GM21515 (cell line): ENCODE measurements at regions not wholly inside any gene's neighbourhood (a gene's known extent, or its start where the extent isn't known, plus 50 kb on each side); places are given as distances from the start of the nearest gene placed in this dataset.
A peak's percentile ranks its signal among the peaks of the same experiment; 100 is the strongest.

Experiments used
- ATAC-seq: cut with Tn5 transposase; IDR thresholded peaks from one replicate; pipeline ENCODE4 v1.9.1; 2021; ENCODE audit not compliant: unreplicated experiment

GRCh38 chr3:5270666-5271371, 83.3 kb downstream of the EDEM1 start:
- no peak for ATAC-seq

DNA sequence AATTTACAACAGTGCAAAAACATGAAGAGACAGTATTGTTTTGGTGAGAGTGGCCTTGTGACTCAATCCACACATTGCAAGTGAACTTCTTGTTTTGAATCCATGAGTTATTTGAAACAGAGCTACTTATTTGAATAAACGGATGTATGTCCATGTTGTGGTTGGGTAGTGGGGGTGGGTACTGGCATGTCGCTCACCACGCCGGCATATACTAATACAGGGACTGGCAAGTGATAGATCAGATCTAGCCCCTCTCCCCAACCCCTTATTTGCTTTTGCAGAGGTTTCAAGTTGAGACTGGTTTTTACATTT, 83.8 kb downstream of the EDEM1 start:
- ATAC-seq: no peak

DNA sequence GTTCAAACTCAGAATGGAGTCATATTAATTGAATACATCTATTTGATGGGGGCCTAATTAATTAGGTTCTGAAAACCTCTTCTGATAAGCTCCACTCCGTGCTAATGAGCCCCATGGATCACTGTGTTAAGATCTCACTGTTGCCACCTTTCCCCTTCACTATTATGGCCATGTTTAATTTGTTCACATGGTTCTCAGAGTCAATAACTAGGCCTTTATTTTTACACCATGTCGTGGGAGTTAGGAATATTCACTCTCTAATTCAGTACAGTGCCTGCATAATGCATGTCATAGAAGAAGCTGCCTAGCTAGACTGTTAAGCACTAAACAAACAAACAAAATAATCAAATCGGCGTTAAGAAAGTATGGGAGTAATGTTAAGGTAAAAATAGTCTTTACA, 84.9 kb downstream of the EDEM1 start:
- no peak for ATAC-seq

DNA sequence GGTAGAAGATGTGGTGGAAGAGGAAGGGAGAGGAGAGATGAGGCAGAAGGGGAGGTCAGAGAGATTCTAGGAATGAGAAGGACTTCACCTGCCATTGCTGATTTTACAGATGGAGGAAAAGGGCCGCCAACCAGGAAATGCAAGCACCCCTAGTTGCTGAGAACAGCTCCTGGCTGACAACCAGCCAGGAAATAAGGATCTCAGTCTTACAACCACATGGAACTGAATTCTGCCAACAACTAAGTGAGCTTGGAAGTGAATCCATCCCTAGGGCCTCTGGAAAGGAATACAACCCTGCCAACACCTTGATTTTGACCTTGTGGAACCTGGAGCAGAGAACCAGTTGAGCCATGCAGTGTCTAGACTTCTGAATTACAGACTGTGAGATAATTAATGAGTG, 86.6 kb downstream of the EDEM1 start:
- ATAC-seq: no peak

DNA sequence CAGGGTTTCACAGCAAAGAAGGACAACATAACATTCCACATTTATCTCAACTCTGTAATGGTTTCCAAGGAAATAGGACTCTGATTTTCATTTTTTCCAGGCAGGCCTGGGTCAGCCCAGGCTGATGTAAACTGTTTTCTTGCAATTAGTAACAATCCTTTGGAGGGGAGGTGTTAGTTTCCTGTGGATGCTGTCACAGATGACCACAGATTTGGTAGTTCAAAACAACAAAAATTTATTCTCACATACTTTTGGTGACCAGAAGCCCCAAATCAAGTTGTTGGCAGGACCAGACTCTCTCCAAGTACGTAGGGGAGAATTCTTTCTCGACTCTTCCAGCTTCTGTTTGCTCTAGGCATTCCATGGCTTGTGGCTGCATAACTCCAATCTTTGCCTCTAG, 88.0 kb downstream of the EDEM1 start:
- ATAC-seq: no peak

DNA sequence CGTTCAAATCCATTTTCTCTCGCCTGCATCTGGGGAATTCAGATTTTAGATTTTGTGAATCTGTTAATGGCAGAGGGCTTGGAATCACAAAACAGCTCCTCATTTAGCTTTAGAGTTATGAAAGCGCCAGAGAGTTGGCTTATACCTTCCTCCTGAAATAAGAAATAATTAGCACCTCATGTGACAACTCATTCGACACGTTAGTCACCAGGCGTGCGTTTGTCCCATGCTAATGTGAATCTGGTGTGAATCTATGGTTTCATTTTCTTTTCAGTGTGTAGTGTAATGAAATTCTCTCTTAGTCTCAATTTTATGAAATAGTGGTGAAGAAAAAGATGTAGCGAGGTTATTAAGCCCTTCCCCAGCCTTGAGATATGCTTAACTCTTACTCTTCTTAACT, 89.4 kb downstream of the EDEM1 start:
- no peak for ATAC-seq

DNA sequence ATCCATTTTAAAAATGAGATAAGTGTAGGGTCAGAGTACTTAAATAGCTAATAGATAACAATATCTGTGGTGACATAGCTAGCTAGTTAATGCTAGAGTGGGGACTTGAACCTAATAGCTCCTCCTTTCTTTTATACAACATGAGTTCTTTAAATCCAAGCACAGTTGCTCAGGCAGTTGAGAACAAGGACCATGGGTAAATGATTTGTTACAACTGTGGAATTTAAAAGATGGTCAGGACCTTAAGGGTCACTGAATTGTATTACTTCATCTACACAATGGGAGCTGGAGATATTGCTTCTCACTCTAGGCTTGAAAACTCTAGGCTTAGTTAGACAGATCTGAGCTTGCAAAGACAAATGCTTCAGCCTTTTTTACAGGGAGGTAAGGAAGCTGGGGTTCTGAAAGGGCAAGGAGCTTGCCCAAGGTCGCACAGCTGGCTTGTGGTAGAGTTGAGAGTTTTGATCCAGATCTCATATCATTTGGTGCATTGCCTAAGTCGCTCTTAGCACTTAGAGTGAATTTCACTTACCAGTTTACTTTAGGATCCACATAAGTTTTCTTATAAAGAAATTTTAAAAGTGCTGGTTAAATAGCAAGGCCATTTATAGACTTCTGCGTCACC, 90.2 kb downstream of the EDEM1 start:
- ATAC-seq: no peak

- ATAC-seq: no peak
Measured at GRCh38 chr3:5278666-5279065, 91.2 kb downstream of the EDEM1 start.

- no peak for ATAC-seq
Measured at GRCh38 chr3:5282703-5283102, 95.2 kb downstream of the EDEM1 start.

DNA sequence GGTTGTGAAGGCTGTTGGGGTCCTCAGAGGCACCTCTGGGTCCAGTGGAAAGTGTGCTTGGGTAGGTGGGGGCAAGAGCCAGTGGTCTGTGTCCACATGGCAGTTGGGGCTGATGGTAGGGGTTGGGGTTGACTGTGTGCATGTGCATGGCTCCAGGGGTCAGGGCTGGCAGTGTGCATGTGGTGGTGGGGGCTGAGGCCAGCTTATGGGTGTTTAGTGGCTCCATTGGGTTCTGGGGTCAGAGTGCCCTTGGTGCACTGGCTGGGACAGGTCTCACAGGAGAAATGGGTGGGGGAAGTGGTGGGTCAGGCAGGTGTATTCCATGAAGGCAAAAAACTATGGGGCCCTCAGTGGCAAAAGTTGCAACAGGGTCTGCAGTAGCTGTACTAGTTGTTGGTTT, 97.9 kb downstream of the EDEM1 start:
- no peak for ATAC-seq

- no peak for ATAC-seq
Measured at GRCh38 chr3:5290915-5291314, 103.4 kb downstream of the EDEM1 start.

DNA sequence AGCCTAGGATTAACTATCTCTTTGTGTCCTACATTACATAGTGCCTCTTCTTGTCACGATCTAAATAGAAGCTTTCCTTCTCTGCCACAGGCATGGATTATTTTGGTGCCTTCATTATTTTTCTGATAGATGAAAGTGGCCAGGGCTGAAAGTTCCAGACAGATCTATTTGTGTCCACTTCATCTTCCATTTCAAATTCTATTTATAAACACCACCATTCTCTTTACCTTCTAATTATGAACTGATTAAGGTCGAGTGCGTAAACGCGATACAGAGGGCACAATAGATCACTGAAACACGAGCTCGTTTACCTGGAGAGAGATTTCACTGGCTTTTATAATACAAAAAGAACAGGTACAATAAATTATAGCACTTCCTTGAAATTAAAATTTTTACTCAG, 105.0 kb downstream of the EDEM1 start:
- no peak for ATAC-seq

- no peak for ATAC-seq
Measured at GRCh38 chr3:5293207-5293606, 105.7 kb downstream of the EDEM1 start.

- no peak for ATAC-seq
Measured at GRCh38 chr3:5294356-5294755, 106.8 kb downstream of the EDEM1 start.

- no peak for ATAC-seq
Measured at GRCh38 chr3:5295191-5295690, 107.7 kb downstream of the EDEM1 start.

DNA sequence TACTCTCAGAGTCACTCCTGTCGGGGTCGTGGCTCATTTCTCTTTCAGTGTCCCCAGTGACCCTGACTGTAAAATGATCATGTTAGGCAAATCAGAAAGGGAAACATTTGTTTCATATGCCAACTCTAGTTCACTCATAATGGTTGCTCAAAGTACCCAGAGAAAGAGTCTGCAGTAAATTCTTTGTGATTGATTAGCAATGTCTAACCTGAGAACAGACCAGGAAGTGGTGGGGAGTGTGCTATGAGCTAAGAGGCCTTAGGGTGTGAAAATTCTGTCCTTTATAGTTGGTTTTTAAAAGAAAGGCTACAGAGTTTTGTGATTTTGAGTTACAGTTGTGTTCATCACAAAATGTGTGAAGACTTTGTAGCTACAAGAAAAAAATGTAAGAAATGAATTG, 108.9 kb downstream of the EDEM1 start:
- ATAC-seq: no peak

- peak; percentile 19 for ATAC-seq
Measured at GRCh38 chr3:5297895-5298294, 110.4 kb downstream of the EDEM1 start.

DNA sequence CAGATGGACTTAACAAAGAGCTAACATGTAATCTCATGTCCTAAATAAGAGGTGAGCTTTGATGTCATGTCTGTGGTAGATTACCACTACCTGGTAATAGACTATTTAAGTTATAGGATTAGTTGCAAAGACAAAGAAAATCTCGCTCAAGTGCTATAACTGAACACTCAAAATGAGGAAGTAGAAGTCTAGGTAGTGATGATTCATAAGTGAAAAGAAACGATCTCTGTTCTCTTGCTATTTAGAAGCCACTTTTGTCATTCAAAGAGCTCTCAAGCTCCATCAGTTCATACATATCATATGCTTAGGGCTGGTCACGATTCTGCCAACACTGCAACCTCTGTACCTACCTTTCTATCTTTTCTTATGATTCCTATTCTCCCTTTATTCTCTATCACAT, 110.9 kb downstream of the EDEM1 start:
- peak; percentile 99 for ATAC-seq

GRCh38 chr3:5299161-5299560, 111.7 kb downstream of the EDEM1 start:
- no peak for ATAC-seq

GRCh38 chr3:5300638-5301037, 113.1 kb downstream of the EDEM1 start:
- no peak for ATAC-seq

DNA sequence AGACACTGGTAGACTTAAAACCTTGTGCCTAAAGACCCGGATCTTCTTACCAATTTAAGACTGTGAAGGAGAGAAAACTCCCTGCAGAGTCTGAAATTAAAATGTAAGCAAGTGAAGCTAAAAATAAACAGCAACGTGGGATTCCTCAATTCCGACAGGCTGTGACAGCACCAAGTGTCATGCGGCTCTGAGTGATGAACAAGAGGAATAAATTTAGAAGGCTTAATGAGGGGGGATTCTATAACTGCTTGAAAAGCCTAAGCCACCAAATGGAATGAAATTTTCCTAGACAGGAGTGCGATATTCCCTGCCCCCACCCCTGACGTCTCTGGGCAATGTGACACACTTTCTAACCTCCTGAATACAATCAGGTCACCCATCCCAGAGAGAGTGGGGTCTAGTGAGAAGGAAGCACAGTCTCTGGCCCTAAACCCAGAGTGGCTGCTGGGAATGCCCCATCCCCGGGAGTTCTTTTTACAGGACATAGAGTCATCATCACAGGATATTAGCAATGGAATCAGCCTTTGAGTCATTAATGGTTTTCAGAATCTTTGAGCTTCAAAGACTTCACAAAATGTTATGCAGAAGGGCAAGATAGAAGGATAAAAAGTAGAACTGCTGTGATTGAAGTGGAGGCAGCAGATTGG, 114.3 kb downstream of the EDEM1 start:
- ATAC-seq: no peak

DNA sequence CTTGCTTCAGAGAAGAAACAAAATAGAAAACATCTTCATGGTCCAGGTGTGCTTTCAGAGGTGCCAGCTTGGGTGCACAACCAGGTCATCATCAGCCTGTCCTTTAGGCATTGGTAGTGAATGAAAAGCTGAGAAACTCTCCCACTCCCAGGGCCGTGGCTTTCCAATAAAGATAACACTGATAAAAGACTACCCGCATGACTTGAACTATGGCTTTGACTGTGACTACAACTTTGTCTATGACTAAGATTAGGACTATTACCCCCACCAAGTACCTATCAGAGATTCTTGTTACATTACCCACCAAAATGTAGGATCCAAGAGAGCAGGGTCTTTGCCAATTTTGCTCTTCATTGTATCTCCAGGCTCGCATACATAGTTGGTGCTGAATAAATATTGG, 115.2 kb downstream of the EDEM1 start:
- ATAC-seq: no peak
